Loucy (cell line): ENCODE measurements at regions not wholly inside any gene's neighbourhood (a gene's known extent, or its start where the extent isn't known, plus 50 kb on each side); places are given as distances from the start of the nearest gene placed in this dataset.

Experiments used
- H2AFZ ChIP-seq: fragments of 200-600 bp; sonication (generic); 2 replicates; pipeline ENCODE4 v1.6.0; 2016; ENCODE audit warnings: antibody characterized with exemption, mild to moderate bottlenecking, low read length, moderate library complexity
- H3F3A ChIP-seq: fragments of 200-600 bp; 2 replicates; pipeline ENCODE4 v1.6.0; 2016; ENCODE audit warnings: antibody characterized with exemption, low read depth, mild to moderate bottlenecking
- H3K27me3 ChIP-seq: fragments of 200-600 bp; sonication (generic); 2 replicates; pipeline ENCODE4 v1.6.1; 2014; ENCODE audit warnings: low read length, mild to moderate bottlenecking; ENCODE audit not compliant: insufficient read depth, poor library complexity, severe bottlenecking
- H3K36me3 ChIP-seq: fragments of 200-600 bp; sonication (generic); 2 replicates; pipeline ENCODE4 v1.6.1; 2016; ENCODE audit warnings: low read length; ENCODE audit not compliant: insufficient read depth
- H3K4me1 ChIP-seq: fragments of 200-600 bp; sonication (generic); 2 replicates; pipeline ENCODE4 v1.5.1; 2014; ENCODE audit warnings: low read length, mild to moderate bottlenecking; ENCODE audit not compliant: insufficient read depth, poor library complexity, severe bottlenecking
- H3K4me2 ChIP-seq: fragments of 200-600 bp; sonication (generic); 2 replicates; pipeline ENCODE4 v1.6.0; 2014; ENCODE audit warnings: antibody characterized with exemption, low read length, low read depth, mild to moderate bottlenecking; ENCODE audit not compliant: poor library complexity, severe bottlenecking
- H3K4me3 ChIP-seq: fragments of 200-600 bp; sonication (generic); 2 replicates; pipeline ENCODE4 v1.5.1; 2014; ENCODE audit warnings: low read length, mild to moderate bottlenecking, mixed read lengths; ENCODE audit not compliant: poor library complexity, severe bottlenecking
- H3K79me2 ChIP-seq: fragments of 200-600 bp; sonication (generic); 2 replicates; pipeline ENCODE4 v1.6.1; 2014; ENCODE audit warnings: low read length; ENCODE audit not compliant: insufficient read depth
- H3K9ac ChIP-seq: fragments of 200-600 bp; sonication (generic); 2 replicates; pipeline ENCODE4 v1.6.0; 2014; ENCODE audit warnings: mild to moderate bottlenecking, low read depth, low read length, moderate library complexity; ENCODE audit not compliant: poor library complexity, severe bottlenecking
- H3K9me2 ChIP-seq: fragments of 200-600 bp; sonication (generic); replicated peaks from 2 replicates; pipeline ENCODE4 v1.6.1; 2016; ENCODE audit warnings: low read depth, low read length, mixed read lengths
- H3K9me3 ChIP-seq: fragments of 200-600 bp; sonication (generic); 2 replicates; pipeline ENCODE4 v1.6.1; 2014; ENCODE audit warnings: mild to moderate bottlenecking, antibody characterized with exemption, low read length, low read depth; ENCODE audit not compliant: insufficient read depth
- H4K20me1 ChIP-seq: fragments of 200-600 bp; sonication (generic); 2 replicates; pipeline ENCODE4 v1.6.0; 2014; ENCODE audit warnings: antibody characterized with exemption, low read length, mild to moderate bottlenecking; ENCODE audit not compliant: insufficient read depth, poor library complexity, severe bottlenecking
- CTCF ChIP-seq: fragments of 200-600 bp; sonication (generic); conservative IDR thresholded peaks from 2 replicates; pipeline ENCODE4 v1.5.1; 2014; ENCODE audit warnings: mild to moderate bottlenecking, antibody characterized with exemption, low read length
- EZH2phosphoT487 ChIP-seq: fragments of 200-600 bp; IDR thresholded peaks from 2 replicates; pipeline ENCODE4 v1.6.1; 2018; ENCODE audit warnings: antibody characterized with exemption, mild to moderate bottlenecking, moderate library complexity, borderline replicate concordance

GRCh38 chr18:78725426-78725825 is 254.2 kb upstream of the SALL3 start:
- TF ChIP-seq EZH2phosphoT487 = no peak
- TF ChIP-seq CTCF = no peak
- Histone ChIP-seq H3K9ac (no peak overlapping the region), H3K27me3 (no peaks in the 10 kb centered on the region), H3K36me3 (no peaks in the 10 kb centered on the region), H3K9me3 (peaks cover 10% of the 10 kb centered on the region; the same call in 1 of the 2 replicates), H3F3A (no peaks in the 10 kb centered on the region), H3K9me2 (no peaks in the 10 kb centered on the region), H3K4me2 (no peak overlapping the region), H3K79me2 (no peaks in the 10 kb centered on the region), H3K4me3 (no peak overlapping the region), H4K20me1 (no peaks in the 10 kb centered on the region), H2AFZ (no peak overlapping the region), H3K4me1 (no peaks in the 10 kb centered on the region)

GRCh38 chr18:78726326-78727056 is 253.1 kb upstream of the SALL3 start:
- no peak overlapping the region for H2AFZ ChIP-seq
- H3K9me2 ChIP-seq = no peaks in the 10 kb centered on the region
- no peak overlapping the region for H3K4me2 ChIP-seq
- no peaks in the 10 kb centered on the region for H3K36me3 ChIP-seq
- TF ChIP-seq EZH2phosphoT487 (no peak), CTCF (no peak)
- no peaks in the 10 kb centered on the region for H3K27me3 ChIP-seq
- no peaks in the 10 kb centered on the region for H4K20me1 ChIP-seq
- no peak overlapping the region for H3K9ac ChIP-seq
- no peaks in the 10 kb centered on the region for H3K4me1 ChIP-seq
- H3F3A ChIP-seq = no peaks in the 10 kb centered on the region
- peaks cover 10% of the 10 kb centered on the region; the same call in 1 of the 2 replicates for H3K9me3 ChIP-seq
- no peak overlapping the region for H3K4me3 ChIP-seq
- H3K79me2 ChIP-seq = no peaks in the 10 kb centered on the region

- TF ChIP-seq EZH2phosphoT487 (no peak), CTCF (no peak)
- Histone ChIP-seq H3K9ac (no peak overlapping the region), H2AFZ (no peak overlapping the region), H3K4me2 (no peak overlapping the region), H3K79me2 (no peaks in the 10 kb centered on the region), H3K27me3 (no peaks in the 10 kb centered on the region), H3K9me2 (no peaks in the 10 kb centered on the region), H3K4me3 (no peak overlapping the region), H4K20me1 (no peaks in the 10 kb centered on the region), H3K36me3 (no peaks in the 10 kb centered on the region), H3K4me1 (no peaks in the 10 kb centered on the region), H3F3A (no peaks in the 10 kb centered on the region), H3K9me3 (peaks cover 10% of the 10 kb centered on the region; the same call in 1 of the 2 replicates)
Observed at GRCh38 chr18:78727057-78727739, 252.4 kb upstream of the SALL3 start.
